PC-9 (cell line): ENCODE measurements at regions not wholly inside any gene's neighbourhood (a gene's known extent, or its start where the extent isn't known, plus 50 kb on each side); places are given as distances from the start of the nearest gene placed in this dataset.

Experiments used
- BruUV-seq: library from RNA; stranded (reverse); fragments of 400-500 nt; replicated peaks from 2 replicates; lab custom pipeline; 2021; lab: Mats Ljungman, UMichigan
- CTCF ChIA-PET: fragments of 300-600 bp; sonication (Branson Sonifier 250); formaldehyde crosslinking; loops from one replicate; lab custom pipeline; 2022; ENCODE audit warnings: antibody characterized with exemption; lab: Charles Lee
- POLR2A ChIA-PET: fragments of 300-600 bp; sonication (Branson Sonifier 250); formaldehyde crosslinking; loops from one replicate; lab custom pipeline; 2022; ENCODE audit warnings: antibody characterized with exemption; ENCODE audit not compliant: unreplicated experiment; lab: Charles Lee
- DNase-seq, 2 experiments: peaks; one replicate each; pipeline versions ENCODE4 v3.0.0 to v3.0.0-alpha.2; 2015 to 2022; ENCODE audit warnings: mixed read lengths in 1 of 2
- H2AFZ ChIP-seq: fragments of 200-600 bp; sonication (generic); 2 replicates; pipeline ENCODE4 v1.8.1; 2017; ENCODE audit warnings: antibody characterized with exemption
- H3F3A ChIP-seq: fragments of 200-600 bp; sonication (generic); 2 replicates; pipeline ENCODE4 v1.8.1; 2017; ENCODE audit warnings: antibody characterized with exemption, mild to moderate bottlenecking, low read depth; ENCODE audit not compliant: insufficient read depth
- H3K27ac ChIP-seq: fragments of 200-600 bp; sonication (generic); 2 replicates; pipeline ENCODE4 v1.6.1; 2016; ENCODE audit warnings: mixed run types
- H3K27me3 ChIP-seq: fragments of 200-600 bp; sonication (generic); 2 replicates; pipeline ENCODE4 v1.6.1; 2016; ENCODE audit warnings: low read depth, mixed run types; ENCODE audit not compliant: insufficient read depth
- H3K36me3 ChIP-seq: fragments of 200-600 bp; sonication (generic); 2 replicates; pipeline ENCODE4 v1.6.1; 2016; ENCODE audit warnings: low read depth, mixed run types
- H3K4me1 ChIP-seq: fragments of 200-600 bp; sonication (generic); replicated peaks from 2 replicates; pipeline ENCODE4 v1.6.1; 2016; ENCODE audit warnings: mixed run types; ENCODE audit not compliant: insufficient read depth
- H3K4me2 ChIP-seq: fragments of 200-600 bp; sonication (generic); 2 replicates; pipeline ENCODE4 v1.6.1; 2017; ENCODE audit warnings: mixed run types
- H3K4me3 ChIP-seq: fragments of 200-600 bp; sonication (generic); 2 replicates; pipeline ENCODE4 v1.6.1; 2016; ENCODE audit warnings: mixed run types
- H3K79me2 ChIP-seq: fragments of 200-600 bp; sonication (generic); 2 replicates; pipeline ENCODE4 v1.6.1; 2017; ENCODE audit warnings: low read depth, mixed run types
- H3K9me2 ChIP-seq: fragments of 200-600 bp; sonication (generic); 2 replicates; pipeline ENCODE4 v1.8.1; 2017; ENCODE audit warnings: mild to moderate bottlenecking; ENCODE audit not compliant: insufficient read depth
- H3K9me3 ChIP-seq: fragments of 200-600 bp; sonication (generic); 2 replicates; pipeline ENCODE4 v1.8.1; 2016; ENCODE audit warnings: low read depth; ENCODE audit not compliant: insufficient read depth
- H4K20me1 ChIP-seq: fragments of 200-600 bp; sonication (generic); 2 replicates; pipeline ENCODE4 v1.8.1; 2017; ENCODE audit not compliant: insufficient read depth
- CTCF ChIP-seq: fragments of 200-600 bp; sonication (generic); conservative IDR thresholded peaks from 2 replicates; pipeline ENCODE4 v1.6.1; 2017; ENCODE audit warnings: mixed run types, antibody characterized with exemption, mild to moderate bottlenecking, moderate library complexity
- EZH2 ChIP-seq: fragments of 200-600 bp; sonication (generic); IDR thresholded peaks from 2 replicates; pipeline ENCODE4 v1.8.0; 2017; ENCODE audit warnings: antibody characterized with exemption, low read depth
- intact Hi-C: fragments of 100-400 bp; cut with micrococcal nuclease; formaldehyde crosslinking; loops from one replicate; pipeline ENCODE4 v1.10.0; 2022; ENCODE audit not compliant: unreplicated experiment

GRCh38 chr14:101369194-101369915 is 191.9 kb upstream of the DIO3 start:
- no peak overlapping the region for H3K27ac ChIP-seq
- no peaks in the 10 kb centered on the region for H3K4me1 ChIP-seq
- POLR2A ChIA-PET = no interaction called here
- CTCF ChIA-PET = no interaction called here
- H3K36me3 ChIP-seq = no peaks in the 10 kb centered on the region
- no peak overlapping the region for H2AFZ ChIP-seq
- no peak overlapping the region for H3K4me3 ChIP-seq
- no peaks in the 10 kb centered on the region for H3K9me3 ChIP-seq
- intact Hi-C loops = no loop called here
- H3K27me3 ChIP-seq = no peaks in the 10 kb centered on the region
- H4K20me1 ChIP-seq = no peaks in the 10 kb centered on the region
- no peaks in the 10 kb centered on the region for H3F3A ChIP-seq
- no peak overlapping the region for H3K4me2 ChIP-seq
- BruUV-seq = no TSS peak
- H3K9me2 ChIP-seq = no peaks in the 10 kb centered on the region
- H3K79me2 ChIP-seq = no peaks in the 10 kb centered on the region
- TF ChIP-seq CTCF = no peak
- TF ChIP-seq EZH2 = no peak
- DNase-seq = no peak

- H3F3A ChIP-seq = no peaks in the 10 kb centered on the region
- no peaks in the 10 kb centered on the region for H4K20me1 ChIP-seq
- H3K27me3 ChIP-seq = no peaks in the 10 kb centered on the region
- intact Hi-C loops = no loop called here
- H3K4me3 ChIP-seq = no peak overlapping the region
- H3K4me1 ChIP-seq = no peaks in the 10 kb centered on the region
- TF ChIP-seq EZH2 = no peak
- no peak for TF ChIP-seq CTCF
- no peaks in the 10 kb centered on the region for H3K9me2 ChIP-seq
- H3K79me2 ChIP-seq = no peaks in the 10 kb centered on the region
- no TSS peak for BruUV-seq
- no peak overlapping the region for H3K4me2 ChIP-seq
- CTCF ChIA-PET = no interaction called here
- POLR2A ChIA-PET = no interaction called here
- no peak for DNase-seq
- H3K27ac ChIP-seq = no peak overlapping the region
- H3K9me3 ChIP-seq = no peaks in the 10 kb centered on the region
- H3K36me3 ChIP-seq = no peaks in the 10 kb centered on the region
- no peak overlapping the region for H2AFZ ChIP-seq
These were observed 191.2 kb upstream of the DIO3 start for GRCh38 chr14:101369916-101370592.

- H3K4me2 ChIP-seq = no peak overlapping the region
- no peaks in the 10 kb centered on the region for H3K4me1 ChIP-seq
- no peaks in the 10 kb centered on the region for H3K9me3 ChIP-seq
- H3K4me3 ChIP-seq = no peak overlapping the region
- POLR2A ChIA-PET = no interaction called here
- intact Hi-C loops = no loop called here
- H2AFZ ChIP-seq = no peak overlapping the region
- no peaks in the 10 kb centered on the region for H4K20me1 ChIP-seq
- H3K9me2 ChIP-seq = no peaks in the 10 kb centered on the region
- no peaks in the 10 kb centered on the region for H3K36me3 ChIP-seq
- H3F3A ChIP-seq = no peaks in the 10 kb centered on the region
- no peak overlapping the region for H3K27ac ChIP-seq
- DNase-seq = no peak
- no peaks in the 10 kb centered on the region for H3K79me2 ChIP-seq
- no TSS peak for BruUV-seq
- CTCF ChIA-PET = no interaction called here
- TF ChIP-seq CTCF = no peak
- no peak for TF ChIP-seq EZH2
- no peaks in the 10 kb centered on the region for H3K27me3 ChIP-seq
These were observed 190.4 kb upstream of the DIO3 start for GRCh38 chr14:101370593-101371569.
